GM19468 (cell line): ENCODE measurements at regions not wholly inside any gene's neighbourhood (a gene's known extent, or its start where the extent isn't known, plus 50 kb on each side); places are given as distances from the start of the nearest gene placed in this dataset.
"Not testable (repeated sequence)": the region's sequence is repeated elsewhere in the genome, so short reads cannot be mapped to it uniquely, and the experiment has no call there.

Experiments used
- ATAC-seq: cut with Tn5 transposase; IDR thresholded peaks from one replicate; pipeline ENCODE4 v1.9.1; 2021; ENCODE audit warnings: mild to moderate bottlenecking, moderate library complexity, moderate number of reproducible peaks; ENCODE audit not compliant: unreplicated experiment; ENCODE audit errors: extremely low read depth

- no peak for ATAC-seq
Measured at GRCh38 chr15:38782156-38782555, 217.5 kb upstream of the RASGRP1 start.

DNA sequence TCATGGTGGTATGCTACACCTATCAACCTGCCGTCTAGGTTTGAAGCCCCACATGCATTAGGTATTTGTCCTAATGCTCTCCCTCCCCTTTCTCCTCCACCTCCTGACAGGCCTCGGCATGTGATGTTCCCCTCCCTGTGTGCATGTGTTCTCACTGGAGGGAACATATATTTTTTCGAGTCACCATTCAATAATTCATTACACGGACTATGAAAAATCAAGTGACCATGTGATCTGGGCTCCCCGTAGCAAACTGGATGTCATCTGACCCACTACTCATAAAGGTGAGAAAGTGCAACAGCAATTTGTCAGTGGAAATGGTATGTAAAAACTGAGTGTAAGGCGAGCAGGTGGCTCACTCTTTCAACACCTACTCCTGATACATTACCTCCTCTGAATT is 224.3 kb upstream of the RASGRP1 start:
- ATAC-seq, result no peak

GRCh38 chr15:38789566-38789965 is 225.0 kb upstream of the RASGRP1 start:
- ATAC-seq, result no peak

DNA sequence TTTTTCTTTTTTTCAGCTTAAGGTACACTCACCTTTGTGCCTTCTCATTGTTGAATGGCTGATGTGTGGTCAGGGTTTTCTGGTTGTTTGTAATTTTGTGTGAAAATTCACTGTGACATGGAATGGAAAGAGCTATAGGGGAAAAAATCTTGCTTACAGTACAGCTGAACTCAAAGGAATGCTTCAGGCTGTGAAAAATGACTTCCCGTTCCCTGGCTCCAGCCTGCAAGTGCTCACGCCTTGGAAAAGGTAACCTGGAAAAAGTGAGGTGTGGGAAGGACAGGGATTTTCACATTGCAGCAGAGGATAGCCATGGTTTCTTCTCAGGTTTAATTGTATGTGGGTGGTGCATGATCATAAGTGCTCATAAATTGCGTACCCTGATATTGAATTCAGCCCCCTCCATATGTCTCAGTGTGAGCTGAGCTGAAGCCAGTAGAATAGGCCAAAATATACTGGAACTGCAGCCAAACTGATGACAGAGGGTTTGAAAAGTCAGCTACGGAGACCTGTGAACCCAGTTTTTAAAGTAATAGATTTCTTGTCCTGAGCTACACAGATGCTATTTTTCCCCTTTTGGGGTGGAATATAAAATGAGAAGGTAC is 228.7 kb upstream of the RASGRP1 start:
- no peak for ATAC-seq

- no peak for ATAC-seq
Measured at GRCh38 chr15:38795471-38796245, 231.0 kb upstream of the RASGRP1 start.

DNA sequence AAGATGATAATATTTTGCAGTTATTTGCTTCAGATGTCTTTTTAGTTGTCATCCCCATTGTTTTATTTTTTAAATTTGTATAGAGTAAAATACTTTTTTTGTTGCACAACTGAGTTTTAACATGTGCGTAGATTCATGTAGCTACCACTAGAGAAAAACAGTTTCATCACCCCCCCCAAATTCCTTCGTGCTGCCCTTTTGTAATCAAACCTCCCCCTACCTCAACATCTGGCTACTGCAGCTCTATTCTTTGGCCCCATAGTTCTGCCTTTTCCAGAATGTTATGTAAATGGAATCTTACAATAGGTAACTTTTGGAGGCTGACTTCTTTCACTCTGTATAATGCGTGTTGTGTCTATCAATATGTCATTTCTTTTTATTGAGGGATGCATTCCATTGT is 232.0 kb upstream of the RASGRP1 start:
- no peak for ATAC-seq

DNA sequence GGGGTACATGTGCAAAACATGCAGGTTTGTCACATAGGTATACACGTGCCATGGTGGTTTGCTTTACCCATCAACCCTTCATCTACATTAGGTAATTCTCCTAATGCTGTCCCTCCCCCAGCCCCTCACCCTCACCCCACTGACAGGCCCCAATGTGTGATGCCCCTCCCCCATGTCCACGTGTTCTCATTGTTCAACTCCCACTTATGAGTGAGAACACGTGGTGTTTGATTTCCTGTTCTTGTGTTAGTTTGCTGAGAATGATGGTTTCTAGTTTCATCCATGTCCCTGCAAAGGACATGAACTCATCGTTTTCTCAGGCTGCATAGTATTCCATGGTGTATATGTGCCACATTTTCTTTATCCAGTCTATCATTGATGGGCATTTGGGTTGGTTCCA is 232.9 kb upstream of the RASGRP1 start:
- not testable (repeated sequence) for ATAC-seq

GRCh38 chr15:38799202-38799601 is 234.6 kb upstream of the RASGRP1 start:
- ATAC-seq, result not testable (repeated sequence)

DNA sequence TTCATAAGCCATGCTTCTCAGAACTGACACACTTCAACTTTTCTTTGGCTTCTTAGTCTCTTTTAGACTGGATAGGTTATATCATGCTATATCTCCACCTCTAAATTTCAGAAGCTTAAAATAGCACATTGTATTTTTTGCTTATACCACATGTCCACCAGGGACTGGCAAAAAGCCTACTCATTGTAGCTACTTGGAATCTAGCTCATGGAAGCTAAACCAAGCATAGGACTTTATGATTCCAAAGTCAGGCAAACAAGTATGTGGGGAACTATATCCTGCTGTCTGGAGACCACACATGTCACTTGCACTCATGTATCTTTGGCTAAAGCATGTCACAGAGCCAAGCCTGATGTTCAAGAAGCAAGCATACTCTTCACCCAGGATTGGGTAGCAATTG is 245.0 kb upstream of the RASGRP1 start:
- ATAC-seq, result no peak

- no peak for ATAC-seq
Measured at GRCh38 chr15:38810686-38811085, 246.1 kb upstream of the RASGRP1 start.

GRCh38 chr15:38814254-38814653 is 249.6 kb upstream of the RASGRP1 start:
- not testable (repeated sequence) for ATAC-seq

- ATAC-seq, result no peak
Measured at GRCh38 chr15:38814891-38815290, 250.3 kb upstream of the RASGRP1 start.

DNA sequence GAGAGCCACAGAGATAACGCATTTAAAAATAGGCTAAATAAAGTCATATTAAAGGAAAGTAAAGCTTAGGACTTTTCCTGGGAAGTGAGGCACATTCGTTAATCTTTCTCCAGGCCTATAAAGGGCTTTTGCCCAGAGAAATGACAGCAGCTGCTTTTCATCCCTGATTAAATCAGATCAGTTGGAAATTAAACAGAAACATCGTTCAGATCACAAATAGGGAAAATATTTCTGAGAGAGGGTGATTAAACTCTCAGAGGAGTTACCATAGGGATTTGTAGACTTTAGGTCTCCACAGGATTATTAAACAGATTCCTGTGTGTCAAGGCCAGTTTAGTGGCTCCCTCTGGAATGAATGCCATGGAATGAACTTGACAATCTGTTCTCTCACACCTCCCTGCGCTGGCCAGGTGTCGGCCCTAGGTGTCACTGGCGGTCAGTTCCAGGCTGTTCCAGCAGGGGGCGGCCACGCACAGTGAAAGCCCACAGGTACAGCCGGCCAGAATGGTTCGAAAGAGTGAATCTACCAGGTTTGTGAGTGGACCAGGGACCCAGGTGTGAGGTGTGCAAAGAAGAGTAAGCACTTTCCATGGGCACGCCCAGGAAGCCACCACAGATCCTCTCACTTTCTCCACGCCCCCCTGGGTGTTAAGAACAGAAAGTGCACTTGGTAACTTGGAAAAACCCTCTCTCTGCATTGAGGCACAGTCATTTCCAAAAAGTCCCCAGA is 253.0 kb upstream of the RASGRP1 start:
- ATAC-seq, result peak; percentile 39

- no peak for ATAC-seq
Measured at GRCh38 chr15:38818157-38818790, 253.7 kb upstream of the RASGRP1 start.

GRCh38 chr15:38819387-38819950 is 254.9 kb upstream of the RASGRP1 start:
- ATAC-seq, result no peak

- ATAC-seq, result no peak
Measured at GRCh38 chr15:38823263-38823662, 258.6 kb upstream of the RASGRP1 start.

- ATAC-seq, result no peak
Measured at GRCh38 chr15:38824719-38825118, 260.1 kb upstream of the RASGRP1 start.

DNA sequence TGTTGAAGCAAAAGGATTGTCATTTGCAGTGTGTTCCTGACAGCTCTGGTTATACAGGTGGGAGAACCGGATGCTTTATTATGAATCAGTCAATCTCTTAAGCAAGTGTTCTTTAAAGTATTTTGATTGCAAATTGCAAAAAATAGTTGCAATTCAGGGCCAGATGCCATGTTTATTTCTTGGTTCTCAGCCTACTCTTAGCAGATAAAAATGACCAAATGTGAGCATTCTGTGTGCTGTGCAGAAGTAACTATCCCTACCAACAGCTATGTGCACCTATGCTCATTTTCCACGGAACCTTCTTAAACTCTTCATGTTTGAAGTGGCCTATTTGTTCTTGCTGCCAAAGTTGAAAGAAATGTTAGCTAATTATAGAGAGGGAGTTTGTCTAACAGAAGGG is 262.3 kb upstream of the RASGRP1 start:
- ATAC-seq, result no peak

- no peak for ATAC-seq
Measured at GRCh38 chr15:38828031-38828532, 263.5 kb upstream of the RASGRP1 start.

DNA sequence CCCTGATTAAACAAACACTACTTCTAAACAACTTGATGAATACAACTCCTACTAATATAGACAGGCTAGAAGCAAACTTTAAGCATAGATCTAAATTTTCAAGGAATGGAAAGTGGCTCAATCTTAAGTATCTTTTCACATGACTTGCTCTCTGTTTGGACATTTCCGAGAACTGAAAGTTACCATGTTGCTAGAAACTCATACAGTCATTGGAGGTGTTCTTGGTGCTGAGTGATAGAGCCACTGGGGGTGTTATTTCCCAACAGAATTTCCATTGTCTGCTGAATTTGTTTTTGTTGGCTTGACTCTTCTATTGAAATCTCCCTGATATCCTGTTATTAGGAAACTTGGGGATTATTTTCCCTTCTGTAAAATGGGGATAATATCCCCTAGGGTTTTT is 264.5 kb upstream of the RASGRP1 start:
- ATAC-seq, result no peak
